DMS 273 (cell line): ENCODE measurements at regions not wholly inside any gene's neighbourhood (a gene's known extent, or its start where the extent isn't known, plus 50 kb on each side); places are given as distances from the start of the nearest gene placed in this dataset.
"Not testable (repeated sequence)": the region's sequence is repeated elsewhere in the genome, so short reads cannot be mapped to it uniquely, and the experiment has no call there.

Source experiments
- DNase-seq: peaks from one replicate; lab custom pipeline; 2025; ENCODE audit not compliant: unreplicated experiment; lab: John Stamatoyannopoulos, UW

DNA sequence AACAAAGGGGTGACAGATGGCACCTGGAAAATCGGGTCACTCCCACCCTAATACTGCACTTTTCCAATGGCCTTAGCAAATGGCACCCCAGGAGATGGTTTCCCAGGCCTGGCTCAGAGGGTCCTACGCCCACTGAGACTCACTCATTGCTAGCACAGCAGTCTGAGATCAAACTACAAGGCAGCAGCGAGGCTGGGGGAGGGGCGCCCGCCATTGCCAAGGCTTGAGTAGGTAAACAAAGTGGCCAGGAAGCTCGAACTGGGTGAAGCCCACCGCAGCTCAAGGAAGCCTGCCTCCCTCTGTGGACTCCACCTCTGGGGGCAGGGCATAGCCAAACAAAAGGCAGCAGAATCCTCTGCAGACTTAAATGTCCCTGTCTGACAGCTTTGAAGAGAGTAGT lies 467.2 kb downstream of the EPHA7 start:
- DNase-seq: not testable (repeated sequence)

DNA sequence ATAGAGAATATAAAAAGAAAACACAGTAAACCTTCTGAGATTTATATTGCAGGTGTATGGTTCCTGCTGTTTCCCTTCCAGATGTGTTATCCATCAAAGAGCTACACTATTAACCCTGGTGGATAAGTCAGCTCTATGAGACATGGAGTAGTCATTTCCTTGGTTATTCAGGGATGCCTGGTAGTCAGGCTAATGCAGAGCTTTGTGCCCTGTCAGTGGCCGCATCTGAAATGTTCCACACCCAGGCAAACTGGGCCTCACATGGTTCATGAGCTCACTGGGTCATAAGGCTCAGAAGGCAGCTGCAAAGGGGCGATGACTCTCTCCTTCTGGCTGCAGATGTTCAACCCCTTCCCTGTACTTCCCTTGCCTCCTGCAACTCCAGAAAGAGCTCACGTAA lies 473.6 kb downstream of the EPHA7 start:
- no peak for DNase-seq

DNA sequence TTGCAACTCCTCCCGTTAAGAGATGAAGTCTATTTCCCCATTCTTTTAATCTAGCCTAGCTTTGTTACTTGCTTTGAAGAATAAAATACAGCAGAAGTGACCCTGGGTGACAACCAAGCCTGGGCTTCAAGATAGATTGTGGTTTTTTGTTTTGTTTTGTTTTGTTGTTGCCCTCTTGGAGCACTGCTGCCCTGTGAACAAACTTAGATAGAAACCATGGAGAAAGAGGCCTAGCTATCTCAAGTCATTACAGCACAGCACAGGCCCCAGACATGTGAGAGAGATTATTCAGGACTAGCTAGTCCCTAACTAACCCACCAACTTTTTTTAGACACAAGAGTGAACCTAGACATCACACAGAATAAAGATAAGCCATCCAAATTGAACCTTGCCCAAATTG lies 475.2 kb downstream of the EPHA7 start:
- DNase-seq: no peak

DNA sequence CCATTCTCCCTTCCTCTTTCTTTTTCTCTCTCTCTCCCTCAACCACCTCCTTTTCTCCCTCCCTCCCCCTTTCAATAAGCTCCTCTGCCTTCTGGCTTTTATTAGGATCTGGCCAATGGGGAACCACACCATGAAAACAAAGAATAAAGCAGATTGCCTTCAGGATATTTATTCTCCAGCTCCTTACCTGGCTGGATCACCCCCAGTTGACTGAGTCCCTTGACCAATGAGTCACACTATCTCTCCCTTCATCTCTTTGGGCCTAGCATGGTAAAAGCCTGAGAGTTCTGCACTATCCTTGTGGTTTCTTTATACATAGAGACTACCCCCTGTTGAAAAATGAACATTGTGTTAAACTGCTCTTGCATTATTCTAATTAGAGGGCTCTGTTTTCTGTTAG lies 476.8 kb downstream of the EPHA7 start:
- no peak for DNase-seq

DNA sequence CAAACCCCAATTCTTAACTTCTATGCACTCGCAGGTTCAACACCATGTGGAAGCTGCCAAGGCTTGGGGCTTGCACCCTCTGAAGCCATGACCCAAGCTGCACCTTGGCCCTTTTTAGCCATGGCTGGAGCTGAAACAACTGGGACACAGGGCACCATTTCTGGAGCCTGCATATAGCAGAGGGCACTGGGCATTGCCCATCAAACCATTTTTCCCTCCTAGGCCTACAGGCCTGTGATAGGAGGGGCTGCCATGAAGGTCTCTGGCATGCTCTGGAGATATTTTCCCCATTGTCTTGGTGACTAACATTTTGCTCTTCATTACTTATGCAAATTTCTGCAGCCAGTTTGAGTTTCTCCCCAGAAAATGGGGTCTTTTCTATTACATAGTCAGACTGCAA lies 484.7 kb downstream of the EPHA7 start:
- DNase-seq: no peak

DNA sequence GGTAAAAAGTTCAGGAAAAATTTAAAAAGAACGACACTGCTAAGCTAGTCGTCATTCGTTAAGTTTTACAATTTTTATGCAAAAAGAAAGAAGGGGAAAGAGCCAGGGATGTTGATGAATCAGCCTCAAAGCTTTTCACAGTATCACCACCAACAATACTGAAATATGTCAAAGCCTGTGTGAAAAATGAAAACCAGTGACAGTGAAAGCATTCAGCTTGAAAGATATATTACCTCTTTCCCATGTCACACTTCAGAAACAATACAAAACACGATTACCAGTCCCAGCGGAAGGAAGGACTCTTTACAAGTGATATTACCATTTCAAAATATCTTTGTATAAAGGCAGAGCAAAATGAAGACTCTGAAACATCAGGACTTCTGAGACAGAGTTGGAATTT lies 489.2 kb downstream of the EPHA7 start:
- DNase-seq: no peak

DNA sequence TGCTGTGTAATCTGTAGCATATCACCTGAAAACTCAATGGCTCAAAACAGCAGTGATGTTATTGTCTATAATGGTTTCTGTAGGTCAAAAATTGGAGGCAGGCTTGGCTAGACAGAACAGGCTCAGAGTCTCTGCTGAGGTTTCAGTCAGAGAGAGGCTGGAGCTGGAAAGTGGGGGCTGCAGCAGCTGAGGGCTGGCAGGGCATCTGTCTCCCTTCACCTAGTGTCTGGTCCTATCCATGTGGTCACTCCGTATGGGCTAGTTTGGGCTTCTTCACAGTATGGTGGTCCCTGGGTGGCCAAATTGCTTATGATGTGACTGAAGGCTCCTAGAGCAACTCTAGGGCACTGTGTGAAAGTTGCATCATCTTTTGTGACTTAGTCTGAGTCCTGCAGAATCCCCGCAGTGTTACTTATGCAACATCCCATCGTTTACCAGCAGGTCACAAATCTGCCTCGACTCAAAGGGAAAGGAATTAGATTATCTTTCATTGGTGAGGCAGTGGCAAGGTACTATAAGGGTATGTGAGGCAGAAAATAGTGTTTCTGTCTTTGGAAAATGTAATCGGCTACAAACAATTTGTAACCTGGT lies 497.0 kb downstream of the EPHA7 start:
- no peak for DNase-seq

DNA sequence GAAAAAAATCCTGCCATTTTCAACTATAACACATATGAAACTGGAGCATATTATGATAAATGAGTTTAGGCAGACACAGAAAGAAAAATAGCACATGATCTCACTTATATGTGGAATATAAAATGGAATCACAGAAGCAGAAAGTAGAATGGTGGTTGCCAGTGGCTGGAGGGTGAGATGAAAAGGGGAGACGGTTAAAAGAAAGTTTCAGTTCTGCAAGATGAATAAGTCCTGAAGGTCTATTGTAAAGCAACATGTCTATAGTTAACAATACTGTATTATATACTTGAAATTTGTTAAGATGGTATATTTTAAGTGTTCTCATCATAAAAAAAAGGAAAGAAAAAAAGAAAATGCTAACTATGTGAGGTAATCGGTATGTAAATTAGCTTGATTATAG lies 503.9 kb downstream of the EPHA7 start:
- DNase-seq: no peak

DNA sequence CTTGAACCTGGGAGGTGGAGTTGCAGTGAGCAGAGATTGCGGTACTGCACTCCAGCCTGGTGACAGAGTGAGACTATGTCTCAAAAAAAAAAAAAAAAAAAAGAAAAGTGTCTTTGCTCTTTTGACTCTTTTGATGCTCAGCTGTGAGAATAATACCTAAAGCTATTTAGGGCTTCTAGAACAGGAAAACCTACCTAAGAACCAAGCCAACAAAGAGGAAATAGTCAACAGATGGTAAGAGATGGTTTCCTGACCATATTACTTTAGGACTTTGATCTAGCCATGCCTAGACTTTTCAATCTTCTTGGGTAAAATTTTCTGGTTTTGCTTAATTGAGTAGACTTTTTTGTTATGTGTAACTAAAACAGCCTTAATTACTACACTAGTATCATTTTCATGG lies 508.1 kb downstream of the EPHA7 start:
- DNase-seq: no peak

DNA sequence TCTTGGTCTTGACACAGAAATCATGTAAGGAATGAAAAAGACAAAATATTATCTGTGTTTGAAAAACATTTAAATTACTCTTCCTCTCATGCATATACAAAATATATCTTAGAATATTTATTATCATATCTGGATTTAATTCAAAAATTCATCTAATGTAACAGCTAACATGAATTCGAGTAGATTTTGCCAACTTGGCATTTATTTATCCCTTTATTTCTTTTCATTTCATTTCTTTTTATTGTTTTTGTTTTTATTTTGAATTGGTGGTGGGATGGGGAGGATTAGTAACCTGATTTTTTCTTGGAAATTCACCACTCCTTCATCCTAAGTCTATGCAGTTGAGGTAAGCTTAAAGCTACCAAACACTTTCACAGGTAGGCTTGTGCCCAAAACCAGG lies 508.7 kb downstream of the EPHA7 start:
- no peak for DNase-seq

DNA sequence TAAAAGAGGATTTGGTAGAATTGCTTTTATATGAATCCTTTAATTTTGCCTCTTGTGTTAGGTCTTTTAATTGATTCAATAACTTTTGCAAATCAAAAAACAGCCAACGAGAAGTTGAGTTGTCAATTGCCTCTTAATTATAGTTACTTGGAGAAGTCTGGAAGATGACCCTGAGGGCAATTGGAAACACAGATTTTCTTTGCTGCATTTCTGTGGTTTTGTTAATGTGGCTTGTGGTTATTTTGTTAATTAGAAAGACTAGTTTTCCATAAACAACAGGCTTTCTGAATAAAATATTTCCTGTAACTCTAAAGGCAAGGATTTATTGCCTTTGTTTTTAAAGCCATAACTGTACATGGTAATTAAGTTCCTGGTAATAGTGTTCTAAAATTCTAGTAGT lies 513.0 kb downstream of the EPHA7 start:
- no peak for DNase-seq

DNA sequence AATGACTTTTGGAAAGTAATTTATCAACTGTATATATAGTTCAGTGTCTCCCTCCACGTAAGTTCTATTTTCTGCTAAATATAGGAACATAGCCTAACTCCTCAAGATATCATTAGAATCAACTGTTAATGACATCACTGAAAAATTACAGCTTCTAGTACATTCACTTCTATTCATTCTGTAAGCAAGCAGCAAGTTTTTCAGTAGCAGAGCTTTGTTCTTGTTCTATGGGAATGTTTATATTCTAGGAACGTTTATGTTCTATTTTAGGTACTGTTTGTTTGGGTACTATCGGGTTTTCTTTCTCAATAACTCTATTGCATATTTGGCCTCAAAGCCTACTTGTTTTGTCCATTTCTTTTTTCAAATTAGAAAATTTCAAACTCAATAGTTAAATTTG lies 525.6 kb downstream of the EPHA7 start:
- DNase-seq: no peak

DNA sequence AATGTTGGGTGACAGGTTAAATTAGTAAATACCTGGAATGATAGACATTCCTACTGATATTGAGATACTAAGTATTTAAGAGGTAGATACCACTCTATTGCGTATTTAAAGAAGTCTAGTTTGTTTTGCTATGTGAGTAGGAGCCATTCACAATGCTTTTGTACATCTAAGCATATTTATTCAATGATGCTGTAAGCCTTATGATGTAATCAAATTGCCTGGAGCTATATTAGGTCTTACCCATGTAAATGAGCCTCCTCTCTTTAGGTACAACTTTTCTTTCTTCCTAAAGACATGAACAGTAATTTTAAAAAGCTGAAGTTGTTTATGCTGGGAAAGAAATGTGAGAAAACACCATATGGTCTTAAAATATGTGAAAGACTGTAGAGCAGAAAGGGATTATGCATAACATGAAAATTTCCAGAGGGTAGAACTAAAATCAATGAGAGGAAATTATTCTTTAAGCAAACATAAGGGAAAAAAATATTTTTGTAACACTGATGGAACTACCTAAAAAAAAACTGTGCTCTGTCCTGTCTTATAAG lies 526.7 kb downstream of the EPHA7 start:
- no peak for DNase-seq

DNA sequence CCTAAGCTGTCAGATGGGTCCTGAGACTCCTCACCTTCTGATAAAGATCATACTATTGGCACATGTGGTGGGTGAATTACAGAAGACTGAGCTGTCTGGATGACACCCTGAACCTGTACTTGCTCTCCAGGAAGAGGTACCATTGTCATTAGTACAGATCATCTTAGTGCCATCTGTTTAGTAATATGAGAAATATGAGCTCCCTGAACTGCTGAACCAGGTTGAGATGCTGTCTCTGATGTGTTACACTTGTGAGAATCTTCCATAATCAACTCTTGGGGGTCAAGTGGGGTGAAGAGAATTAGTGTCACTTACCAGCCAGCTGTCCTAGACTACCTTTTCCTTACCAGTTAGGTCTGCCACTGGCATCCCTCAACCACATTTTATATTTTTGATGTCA lies 531.0 kb downstream of the EPHA7 start:
- DNase-seq: no peak

DNA sequence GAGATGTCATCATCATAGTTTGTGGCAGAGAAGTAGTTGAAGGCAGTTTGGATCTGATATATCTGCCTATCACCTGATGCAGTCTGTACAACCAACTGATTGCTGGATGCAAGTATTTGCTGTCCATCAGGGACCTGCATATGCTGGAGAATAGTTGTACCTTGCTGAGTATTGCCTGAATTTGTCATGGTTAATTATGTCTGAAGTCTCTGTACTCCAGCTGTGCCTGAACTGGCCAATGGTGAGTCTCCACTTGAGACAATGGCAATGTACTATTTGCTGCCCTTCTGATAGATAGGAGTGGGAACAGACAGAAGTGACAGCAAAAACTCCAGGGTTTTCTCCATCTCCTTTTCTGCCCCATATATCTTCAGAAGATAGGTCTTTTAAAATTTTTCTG lies 531.5 kb downstream of the EPHA7 start:
- no peak for DNase-seq

DNA sequence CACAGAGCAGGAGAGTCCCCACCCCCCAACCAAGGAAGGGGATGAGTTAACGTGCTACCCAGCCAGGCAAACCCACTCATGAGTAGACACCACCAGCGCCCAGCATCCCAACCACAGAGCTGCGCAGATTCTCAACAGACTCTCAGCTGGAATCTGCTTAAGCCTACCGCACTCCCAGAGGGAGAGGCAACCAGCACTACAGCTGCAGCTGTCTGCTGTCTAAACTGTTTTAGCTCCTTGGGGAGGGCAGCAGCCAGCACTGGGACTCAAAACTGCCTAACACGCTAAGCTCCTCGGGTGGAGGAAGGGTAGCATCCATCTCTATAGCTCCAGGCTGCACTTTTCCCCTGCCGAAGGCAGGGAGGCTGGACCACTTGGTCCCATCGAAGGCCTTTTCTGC lies 539.8 kb downstream of the EPHA7 start:
- DNase-seq: no peak

DNA sequence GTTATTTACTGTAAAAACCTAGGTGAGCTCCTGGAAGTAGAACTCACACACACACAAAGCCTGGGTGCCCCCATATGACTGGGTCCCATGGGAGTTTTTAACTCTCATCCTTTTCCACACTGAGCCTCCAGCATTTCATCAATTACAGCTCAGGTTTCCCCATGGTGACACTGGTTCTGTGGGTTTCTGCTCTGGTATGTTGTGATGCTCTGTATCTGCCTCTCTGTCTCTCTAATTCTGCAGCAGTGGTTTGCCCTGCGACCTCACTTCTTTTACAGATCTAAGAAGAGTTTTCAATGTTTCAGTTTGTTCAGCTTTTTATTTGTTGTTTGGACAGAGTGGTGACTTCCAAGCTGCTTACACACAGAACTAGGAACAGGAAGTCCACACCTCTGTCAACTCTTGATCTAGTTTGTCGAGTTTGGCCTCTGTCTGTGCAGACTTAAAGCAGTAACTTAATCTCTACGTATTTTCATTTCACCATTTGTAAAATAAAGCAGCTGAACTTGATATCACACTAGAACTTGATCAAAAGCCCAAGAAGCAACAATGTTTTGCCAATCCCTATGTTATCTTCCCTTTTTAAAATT lies 554.3 kb downstream of the EPHA7 start:
- no peak for DNase-seq

DNA sequence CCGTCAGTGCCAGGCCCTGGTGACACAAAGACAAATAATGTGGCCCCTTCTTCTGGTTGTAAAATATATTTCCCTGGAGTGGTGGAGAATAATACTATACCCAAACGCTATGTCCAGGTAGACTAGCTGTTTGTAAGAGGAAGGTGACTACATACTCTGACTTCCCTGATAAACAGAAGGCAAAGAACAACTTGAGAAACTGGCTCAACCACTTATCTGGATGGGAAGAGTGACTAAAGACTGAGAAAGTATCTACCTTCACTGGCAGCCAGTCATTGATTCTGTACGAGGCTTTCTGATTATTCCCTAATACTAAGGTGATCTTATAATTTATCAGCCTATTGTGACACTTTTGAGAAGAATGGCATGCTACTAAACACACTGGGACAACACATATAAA lies 569.7 kb downstream of the EPHA7 start:
- DNase-seq: no peak

DNA sequence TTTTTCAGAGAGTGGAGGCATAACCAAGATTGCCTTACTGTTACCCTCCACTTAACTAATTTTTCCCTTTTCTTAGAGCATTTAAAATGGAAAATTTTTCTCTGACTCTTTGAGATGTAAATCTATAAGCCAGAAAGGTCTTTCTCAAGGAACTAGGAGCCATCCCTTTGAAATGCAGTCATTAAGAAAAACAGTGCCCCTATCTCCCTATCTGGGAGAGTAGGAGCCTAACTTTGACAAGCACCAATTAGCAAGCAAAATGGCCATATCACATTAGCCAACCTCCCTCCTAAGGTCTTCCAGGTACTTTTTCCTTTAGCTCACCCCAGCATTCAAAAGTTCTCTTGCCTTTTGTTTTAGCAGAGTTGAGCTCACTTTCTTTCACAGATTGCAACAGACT lies 570.5 kb downstream of the EPHA7 start:
- DNase-seq: no peak

DNA sequence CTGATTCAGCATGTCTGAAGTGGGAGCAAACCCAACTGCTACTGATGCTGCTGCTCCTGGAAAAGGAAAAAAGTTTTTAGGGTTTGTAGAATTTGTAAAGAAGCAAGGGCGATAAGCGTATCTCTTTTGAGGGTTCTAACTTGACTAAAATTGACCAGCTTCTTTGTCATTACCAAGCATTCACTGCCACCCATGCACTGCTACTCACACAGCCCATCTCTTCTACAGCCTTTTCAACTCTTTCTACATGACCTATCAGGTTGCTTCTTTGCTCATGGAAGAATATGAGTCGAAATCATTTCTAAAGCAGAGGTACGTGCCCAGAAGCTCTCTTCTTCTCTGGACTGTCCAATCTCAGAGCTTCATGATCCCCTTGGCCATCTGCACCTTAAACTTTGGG lies 570.9 kb downstream of the EPHA7 start:
- no peak for DNase-seq

DNA sequence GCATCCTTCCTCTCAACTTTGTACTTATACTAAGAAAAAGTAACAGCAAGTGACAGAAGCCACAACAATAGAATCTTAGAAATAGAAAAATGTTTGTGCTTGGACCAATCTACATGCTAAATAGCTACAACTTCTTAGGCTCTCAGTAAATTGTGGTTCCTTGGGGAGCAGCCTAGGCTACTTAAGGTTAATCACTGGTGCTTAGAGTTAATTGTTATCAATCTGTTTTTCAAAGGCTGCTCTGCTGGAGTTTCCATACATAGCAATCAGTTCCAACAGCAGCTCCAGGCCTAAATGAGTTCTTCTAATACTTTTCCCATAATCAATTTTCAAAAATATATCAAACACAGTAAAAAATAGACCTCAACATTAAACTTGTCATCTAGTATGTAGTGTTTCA lies 571.4 kb downstream of the EPHA7 start:
- no peak for DNase-seq

DNA sequence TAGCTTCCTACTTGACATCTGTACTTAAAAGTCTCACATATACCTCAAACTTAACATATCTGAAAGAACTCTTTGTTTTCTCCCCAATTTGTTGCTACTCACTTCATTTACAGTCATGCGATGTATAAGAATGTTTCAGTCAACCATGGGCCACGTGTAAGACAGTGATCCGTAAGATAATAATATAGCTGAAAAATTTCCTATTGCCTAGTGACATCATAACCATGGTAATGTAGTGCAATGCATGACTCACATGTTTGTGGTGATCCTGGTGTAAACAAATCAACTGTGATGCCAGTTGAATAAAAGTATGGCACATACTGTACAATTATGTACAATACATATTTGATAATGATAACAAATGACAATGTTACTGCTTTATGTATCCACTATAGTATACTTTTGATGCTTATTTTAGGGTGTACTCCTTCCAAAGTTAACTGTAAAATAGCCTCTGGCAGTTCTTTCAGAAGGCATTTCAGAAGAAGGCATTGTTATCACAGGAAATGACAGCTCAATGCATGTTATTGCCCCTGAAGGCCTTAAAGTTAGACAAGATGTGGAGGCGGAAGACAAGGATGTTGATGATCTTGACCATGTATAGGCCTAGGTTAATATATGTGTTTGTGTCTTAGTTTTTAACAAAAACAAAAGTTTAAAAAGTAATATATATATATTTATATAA lies 579.0 kb downstream of the EPHA7 start:
- DNase-seq: no peak

DNA sequence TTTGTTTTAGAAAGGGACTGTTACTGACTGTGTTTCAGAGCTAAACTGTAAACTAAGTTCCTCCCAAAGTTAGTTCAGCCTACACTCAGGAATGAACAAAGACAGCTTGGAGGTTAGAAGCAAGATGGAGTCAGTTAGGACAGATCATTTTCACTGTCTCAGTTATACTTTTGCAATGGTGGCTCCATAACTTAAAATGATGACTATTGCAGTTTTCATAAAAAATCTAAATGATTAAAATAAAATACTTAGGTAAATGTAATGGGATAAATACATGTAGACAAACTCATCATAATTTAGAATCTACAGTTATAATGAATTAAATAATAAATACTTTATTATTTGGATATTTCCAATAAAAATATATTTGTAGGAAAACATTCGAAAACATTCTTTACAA lies 590.6 kb downstream of the EPHA7 start:
- no peak for DNase-seq
